ENCODE measurements at regions not wholly inside any gene's neighbourhood (a gene's known extent, or its start where the extent isn't known, plus 50 kb on each side); places are given as distances from the start of the nearest gene placed in this dataset.

DNA sequence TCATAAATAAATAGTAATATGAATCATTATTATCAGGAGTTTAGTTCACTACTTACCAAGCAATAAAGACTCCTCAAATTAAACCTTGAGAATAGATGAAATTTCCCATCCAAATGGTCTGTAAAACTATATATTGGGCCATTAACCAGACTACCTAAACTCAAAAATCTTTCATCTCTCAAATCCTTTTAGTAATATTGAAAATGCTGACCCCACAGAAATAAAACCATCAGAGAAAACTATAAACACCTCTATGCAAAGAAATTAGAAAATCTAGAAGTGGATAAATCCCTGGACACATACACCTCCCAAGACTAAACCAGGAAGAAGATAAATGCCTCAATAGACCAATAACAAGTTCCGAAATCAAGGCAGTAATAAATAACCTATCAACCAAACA is 723.2 kb downstream of the TLE4 start:
- no peak overlapping the region for H3K4me3 ChIP-seq (ENCODE audit: low read length)
- TF ChIP-seq, protein P1, sequence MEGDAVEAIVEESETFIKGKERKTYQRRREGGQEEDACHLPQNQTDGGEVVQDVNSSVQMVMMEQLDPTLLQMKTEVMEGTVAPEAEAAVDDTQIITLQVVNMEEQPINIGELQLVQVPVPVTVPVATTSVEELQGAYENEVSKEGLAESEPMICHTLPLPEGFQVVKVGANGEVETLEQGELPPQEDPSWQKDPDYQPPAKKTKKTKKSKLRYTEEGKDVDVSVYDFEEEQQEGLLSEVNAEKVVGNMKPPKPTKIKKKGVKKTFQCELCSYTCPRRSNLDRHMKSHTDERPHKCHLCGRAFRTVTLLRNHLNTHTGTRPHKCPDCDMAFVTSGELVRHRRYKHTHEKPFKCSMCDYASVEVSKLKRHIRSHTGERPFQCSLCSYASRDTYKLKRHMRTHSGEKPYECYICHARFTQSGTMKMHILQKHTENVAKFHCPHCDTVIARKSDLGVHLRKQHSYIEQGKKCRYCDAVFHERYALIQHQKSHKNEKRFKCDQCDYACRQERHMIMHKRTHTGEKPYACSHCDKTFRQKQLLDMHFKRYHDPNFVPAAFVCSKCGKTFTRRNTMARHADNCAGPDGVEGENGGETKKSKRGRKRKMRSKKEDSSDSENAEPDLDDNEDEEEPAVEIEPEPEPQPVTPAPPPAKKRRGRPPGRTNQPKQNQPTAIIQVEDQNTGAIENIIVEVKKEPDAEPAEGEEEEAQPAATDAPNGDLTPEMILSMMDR (IDR thresholded peaks at IDR 0.05; ENCODE audit: insufficient read depth, low read depth, low read length, missing control alignments), result no peak
- DNase-seq (ENCODE audit: low read depth), result no peak

DNA sequence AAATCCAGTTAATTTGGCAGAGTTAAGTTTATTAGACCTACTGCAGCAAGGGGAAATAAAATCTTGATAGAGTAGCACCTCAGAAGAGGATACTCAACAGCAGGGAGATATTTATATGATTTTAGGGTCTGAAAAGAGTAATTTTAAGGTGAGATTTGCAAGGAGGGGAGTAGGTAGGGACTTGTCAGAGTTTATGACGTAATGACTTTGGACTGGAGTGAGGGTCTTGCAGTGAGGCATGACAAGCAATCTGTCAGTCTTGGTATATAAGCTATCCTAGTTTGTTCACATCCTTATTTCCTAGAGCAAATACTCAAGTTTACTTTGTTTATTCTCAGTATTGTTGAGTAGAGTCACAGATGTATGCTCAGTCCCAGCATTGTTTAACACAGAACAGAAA is 722.6 kb downstream of the TLE4 start:
- TF ChIP-seq, protein P1 (IDR thresholded peaks at IDR 0.05; ENCODE audit: insufficient read depth, low read depth, low read length, missing control alignments), result no peak
- DNase-seq (ENCODE audit: low read depth), result no peak
- no peak overlapping the region for H3K4me3 ChIP-seq (ENCODE audit: low read length)

DNA sequence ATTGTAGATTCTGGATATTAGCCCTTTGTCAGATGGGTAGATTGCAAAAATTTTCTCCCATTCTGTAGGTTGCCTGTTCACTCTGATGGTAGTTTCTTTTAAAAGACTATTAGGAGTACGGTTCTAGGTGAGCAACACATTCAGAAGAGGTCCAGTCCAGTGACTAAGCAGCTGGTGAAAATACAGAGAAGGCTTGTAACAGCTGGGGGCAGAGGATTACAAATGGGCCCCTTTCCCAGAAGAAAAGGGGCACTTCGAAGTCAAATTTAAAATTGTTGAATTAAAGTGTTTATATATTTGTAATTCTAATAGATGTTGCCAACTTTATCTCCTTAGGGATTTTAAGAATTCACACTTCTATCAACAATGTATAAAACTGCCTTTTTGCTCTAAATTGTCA is 720.5 kb downstream of the TLE4 start:
- TF ChIP-seq, protein P1 (IDR thresholded peaks at IDR 0.05; ENCODE audit: insufficient read depth, low read depth, low read length, missing control alignments), result no peak
- DNase-seq (ENCODE audit: low read depth), result no peak
- no peak overlapping the region for H3K4me3 ChIP-seq (ENCODE audit: low read length)

DNA sequence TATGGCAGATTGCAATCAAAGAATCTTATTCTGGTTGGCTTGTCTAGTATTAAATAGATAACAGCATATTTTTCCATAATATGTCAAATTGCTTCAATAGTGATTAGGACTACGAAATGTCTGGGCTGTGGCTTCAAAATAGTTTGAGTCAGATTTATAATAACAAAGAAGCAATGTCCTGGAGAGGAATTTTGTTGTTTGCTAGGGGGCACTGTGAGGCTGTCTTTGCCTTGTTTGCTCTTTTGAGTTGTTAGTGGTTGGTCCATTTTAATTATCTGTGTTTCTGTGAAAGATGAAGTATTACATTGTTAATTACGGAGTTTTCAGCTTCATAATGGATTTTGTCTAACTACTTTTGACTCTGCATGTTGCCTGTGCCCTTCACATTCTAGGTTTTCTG is 713.6 kb downstream of the TLE4 start:
- TF ChIP-seq, protein P1 (IDR thresholded peaks at IDR 0.05; ENCODE audit: insufficient read depth, low read depth, low read length, missing control alignments), result peak; percentile 33
- DNase-seq (ENCODE audit: low read depth), result peak; percentile 28
- no peak overlapping the region for H3K4me3 ChIP-seq (ENCODE audit: low read length)

DNA sequence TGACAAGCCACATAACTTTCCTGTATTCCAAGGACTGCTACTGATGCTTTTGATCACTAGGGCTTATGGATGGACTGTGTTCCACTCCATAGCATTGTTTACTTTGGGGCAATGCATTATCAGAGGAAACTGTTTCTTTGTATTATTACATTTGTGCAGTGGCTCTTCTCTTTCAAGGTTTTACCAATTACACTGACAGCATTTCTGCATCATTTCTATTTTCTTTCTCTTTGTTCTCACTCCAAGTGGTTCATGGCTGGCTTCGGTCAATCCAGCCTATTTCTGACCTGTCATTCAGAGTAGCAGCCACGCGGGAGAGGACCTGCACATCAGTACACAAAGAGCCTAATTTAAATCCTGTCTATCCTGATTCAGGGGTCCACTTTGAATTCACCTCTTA is 711.0 kb downstream of the TLE4 start:
- TF ChIP-seq, protein P1 (IDR thresholded peaks at IDR 0.05; ENCODE audit: insufficient read depth, low read depth, low read length, missing control alignments), result no peak
- DNase-seq (ENCODE audit: low read depth), result no peak
- no peak overlapping the region for H3K4me3 ChIP-seq (ENCODE audit: low read length)

DNA sequence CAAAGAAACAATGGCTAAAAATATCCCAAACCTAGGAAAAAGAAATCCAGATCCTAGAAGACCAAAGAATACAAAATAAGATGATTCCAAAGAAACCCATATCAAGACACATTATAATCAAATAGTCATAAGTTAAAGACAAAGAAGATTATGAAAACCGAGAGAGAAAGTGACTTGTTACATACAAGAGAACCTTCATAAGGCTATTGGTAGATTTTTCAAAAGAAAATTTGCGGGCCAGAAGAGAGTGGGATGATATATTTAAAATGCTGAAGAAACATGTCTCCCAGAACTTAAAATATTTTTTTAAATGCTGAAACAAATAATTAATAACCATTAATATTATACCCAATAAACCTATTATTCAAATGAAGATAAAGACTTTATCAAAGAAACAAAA is 687.3 kb downstream of the TLE4 start:
- no peak overlapping the region for H3K4me3 ChIP-seq (ENCODE audit: low read length)
- TF ChIP-seq, protein P1 (IDR thresholded peaks at IDR 0.05; ENCODE audit: insufficient read depth, low read depth, low read length, missing control alignments), result no peak
- DNase-seq (ENCODE audit: low read depth), result no peak

DNA sequence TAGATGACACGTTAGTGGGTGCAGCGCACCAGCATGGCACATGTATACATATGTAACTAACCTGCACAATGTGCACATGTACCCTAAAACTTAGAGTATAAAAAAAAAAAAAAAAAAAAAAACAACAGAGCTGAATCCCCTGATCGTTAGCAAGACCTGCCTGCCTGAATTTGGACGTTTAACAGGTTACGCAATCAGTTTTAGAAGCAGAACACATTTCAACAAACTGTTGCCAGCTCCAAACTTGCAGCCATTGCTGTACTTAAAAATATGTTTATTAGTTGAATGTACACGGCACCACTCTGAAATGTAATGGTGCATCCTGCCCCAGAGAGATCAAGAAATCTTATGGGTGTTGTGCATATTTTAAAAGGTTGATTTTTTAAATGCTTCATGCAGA is 680.0 kb downstream of the TLE4 start:
- TF ChIP-seq, protein P1 (IDR thresholded peaks at IDR 0.05; ENCODE audit: insufficient read depth, low read depth, low read length, missing control alignments), result no peak
- DNase-seq (ENCODE audit: low read depth), result no peak

More for the DNA sequence above, 680.0 kb downstream of the TLE4 start:
- H3K4me3 ChIP-seq (ENCODE audit: low read length), result no peak overlapping the region
